Adrenal gland (tissue), 5 donors: ENCODE measurements at regions not wholly inside any gene's neighbourhood (a gene's known extent, or its start where the extent isn't known, plus 50 kb on each side); places are given as distances from the start of the nearest gene placed in this dataset.

Source experiments
- POLR2A ChIP-seq, 2 donors: fragments of 450-650 bp; IDR thresholded peaks; one replicate each; pipeline ENCODE4 v1.6.1; 2017; ENCODE audit warnings: antibody characterized with exemption in 2 of 2, mild to moderate bottlenecking in 2 of 2, moderate library complexity in 1 of 2
- TF ChIP-seq, protein P1 (sequence below), 6 experiments: fragments of 450-650 bp in 4 of 6; fragments of 200-600 bp in 2 of 6; sonication (generic) in 1 of 6; IDR thresholded peaks; 1 replicate in 5 of 6; 2 replicates in 1 of 6; pipeline versions ENCODE4 v1.5.1 to v1.8.0; 2016 to 2021; ENCODE audit warnings: antibody characterized with exemption in 6 of 6, mild to moderate bottlenecking in 2 of 6, moderate library complexity in 1 of 6
- donor health status: DM: no; HTN: no; CAD: no.

DNA sequence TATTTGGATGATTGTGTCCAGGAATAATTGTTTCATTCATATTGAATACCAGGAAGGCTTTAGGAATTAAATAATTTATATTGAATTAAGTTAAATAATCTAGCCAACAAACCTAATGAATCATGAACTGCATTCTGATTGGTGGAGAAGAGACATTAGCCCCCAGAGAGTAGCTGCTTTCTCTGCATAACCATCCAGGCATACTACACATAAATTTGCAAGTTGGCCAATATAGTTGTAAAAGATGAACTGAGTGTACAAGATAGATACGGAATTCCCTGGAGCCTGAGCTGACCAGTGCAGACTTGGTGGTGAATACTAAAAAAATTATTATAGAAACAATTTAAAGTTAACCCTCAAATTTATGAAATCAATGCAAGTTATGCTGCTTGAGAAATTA is 311.8 kb upstream of the KIF2A start:
- TF ChIP-seq POLR2A (IDR thresholded peaks at IDR 0.05) = no peak
- TF ChIP-seq, protein P1, sequence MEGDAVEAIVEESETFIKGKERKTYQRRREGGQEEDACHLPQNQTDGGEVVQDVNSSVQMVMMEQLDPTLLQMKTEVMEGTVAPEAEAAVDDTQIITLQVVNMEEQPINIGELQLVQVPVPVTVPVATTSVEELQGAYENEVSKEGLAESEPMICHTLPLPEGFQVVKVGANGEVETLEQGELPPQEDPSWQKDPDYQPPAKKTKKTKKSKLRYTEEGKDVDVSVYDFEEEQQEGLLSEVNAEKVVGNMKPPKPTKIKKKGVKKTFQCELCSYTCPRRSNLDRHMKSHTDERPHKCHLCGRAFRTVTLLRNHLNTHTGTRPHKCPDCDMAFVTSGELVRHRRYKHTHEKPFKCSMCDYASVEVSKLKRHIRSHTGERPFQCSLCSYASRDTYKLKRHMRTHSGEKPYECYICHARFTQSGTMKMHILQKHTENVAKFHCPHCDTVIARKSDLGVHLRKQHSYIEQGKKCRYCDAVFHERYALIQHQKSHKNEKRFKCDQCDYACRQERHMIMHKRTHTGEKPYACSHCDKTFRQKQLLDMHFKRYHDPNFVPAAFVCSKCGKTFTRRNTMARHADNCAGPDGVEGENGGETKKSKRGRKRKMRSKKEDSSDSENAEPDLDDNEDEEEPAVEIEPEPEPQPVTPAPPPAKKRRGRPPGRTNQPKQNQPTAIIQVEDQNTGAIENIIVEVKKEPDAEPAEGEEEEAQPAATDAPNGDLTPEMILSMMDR (IDR thresholded peaks at IDR 0.05) = no peak
